NCI-H2227 (cell line): ENCODE measurements at regions not wholly inside any gene's neighbourhood (a gene's known extent, or its start where the extent isn't known, plus 50 kb on each side); places are given as distances from the start of the nearest gene placed in this dataset.

Experiments
- DNase-seq: peaks from one replicate; lab custom pipeline; 2025; ENCODE audit not compliant: unreplicated experiment; lab: John Stamatoyannopoulos, UW

DNA sequence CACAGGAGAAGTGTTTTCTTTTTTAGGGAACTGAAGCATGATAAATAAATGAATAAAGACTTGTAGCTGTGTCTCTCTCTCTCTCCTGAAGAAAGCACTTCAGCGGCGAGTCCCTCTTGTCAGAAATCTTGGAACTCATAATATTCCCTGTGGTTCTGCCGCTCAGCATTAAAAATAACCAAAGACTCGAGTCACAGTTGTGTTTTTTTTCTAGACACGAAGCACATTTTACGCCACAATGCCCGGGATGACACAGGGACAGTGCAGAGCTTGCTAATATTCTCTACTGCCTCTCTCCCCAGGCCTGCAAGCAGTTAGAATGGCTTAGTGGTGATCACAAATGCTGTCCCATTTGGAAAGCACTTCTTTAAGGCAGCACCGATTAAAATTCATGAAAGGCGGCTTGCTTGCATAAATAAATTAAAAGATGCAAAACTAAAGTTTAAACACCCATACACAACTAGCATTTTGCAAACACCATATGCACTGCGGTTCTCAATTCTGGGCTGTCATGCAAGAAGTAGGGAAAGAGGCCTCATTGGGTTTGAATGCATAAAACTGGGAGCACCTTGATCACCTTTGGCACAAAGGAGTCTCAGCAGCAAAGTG lies 597.4 kb downstream of the SOX6 start:
- DNase-seq: no peak

DNA sequence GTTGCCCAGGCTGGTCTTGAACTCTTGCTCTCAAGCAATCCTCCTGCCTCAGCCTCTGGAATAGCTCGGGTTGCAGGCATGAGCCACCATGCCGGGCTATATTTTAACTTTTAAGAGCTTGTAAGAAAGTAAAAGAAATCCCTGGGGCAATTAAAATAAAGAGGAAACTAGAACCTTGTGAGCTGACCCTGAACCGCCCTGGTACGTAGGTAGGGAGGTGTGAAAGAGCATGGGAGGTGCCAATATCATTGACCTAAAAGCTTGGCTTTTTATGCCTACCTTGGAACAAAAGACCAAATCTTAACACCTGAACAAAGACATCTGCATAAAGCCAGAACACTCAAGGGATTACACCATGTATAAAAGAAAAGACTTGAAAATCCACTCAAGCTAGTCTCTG lies 595.1 kb downstream of the SOX6 start:
- no peak for DNase-seq

DNA sequence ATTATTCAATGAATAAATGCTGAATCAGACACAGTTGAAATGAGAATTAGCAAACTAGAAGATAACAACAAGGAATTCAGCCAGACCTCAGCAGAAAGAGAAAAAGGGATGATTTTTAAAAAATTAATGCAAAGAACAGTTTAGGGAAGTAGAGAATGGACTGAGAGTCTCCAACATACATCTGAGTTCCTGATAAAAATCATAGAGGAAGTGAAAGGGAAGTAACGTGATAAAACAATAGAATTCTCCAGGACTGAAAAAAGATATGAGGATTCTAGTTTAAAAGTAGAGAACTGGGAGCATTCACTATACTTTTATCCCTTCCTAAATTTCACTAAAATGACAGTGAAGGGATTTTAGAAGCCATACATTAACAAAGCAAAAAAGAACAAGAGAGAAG lies 592.0 kb downstream of the SOX6 start:
- DNase-seq: no peak

DNA sequence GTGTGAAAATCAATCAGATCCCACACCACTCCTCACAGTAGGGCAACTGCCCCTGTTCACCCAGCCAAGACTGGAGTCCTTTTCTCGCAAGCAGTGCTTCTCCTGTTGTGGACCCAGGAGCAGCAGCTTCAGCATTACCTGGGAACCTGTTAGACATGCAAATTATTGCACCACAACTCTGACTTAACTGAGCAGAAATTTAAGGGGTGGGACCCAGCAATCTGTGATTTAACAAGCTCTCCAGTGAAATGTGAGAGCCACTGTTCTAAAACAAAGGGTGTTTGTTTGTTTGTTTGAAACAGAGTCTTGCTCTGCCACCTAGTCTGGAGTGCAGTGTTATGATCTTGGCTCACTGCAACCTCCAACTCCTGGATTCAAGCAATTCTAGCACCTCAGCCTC lies 591.4 kb downstream of the SOX6 start:
- DNase-seq: no peak

DNA sequence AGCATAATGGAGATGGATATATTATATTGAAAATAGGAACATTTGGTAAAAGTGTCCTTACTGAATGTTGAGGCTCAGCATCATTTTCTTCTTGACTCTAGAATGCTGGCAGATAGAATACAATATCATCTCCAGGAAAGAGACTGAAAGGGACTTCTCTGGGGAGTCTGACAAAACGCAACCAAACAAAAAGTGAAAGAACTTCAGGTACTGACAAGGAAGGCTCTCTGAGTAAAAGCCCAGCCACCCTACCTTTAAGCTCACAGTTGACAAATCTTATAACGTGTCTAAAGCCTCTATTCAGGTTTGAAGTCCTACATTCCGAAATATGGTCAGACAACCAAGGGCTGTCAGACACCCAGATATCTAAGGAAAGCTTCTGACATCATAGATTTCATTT lies 590.8 kb downstream of the SOX6 start:
- no peak for DNase-seq

GRCh38 chr11:15768321-15768720 lies 588.0 kb downstream of the SOX6 start:
- DNase-seq: no peak

DNA sequence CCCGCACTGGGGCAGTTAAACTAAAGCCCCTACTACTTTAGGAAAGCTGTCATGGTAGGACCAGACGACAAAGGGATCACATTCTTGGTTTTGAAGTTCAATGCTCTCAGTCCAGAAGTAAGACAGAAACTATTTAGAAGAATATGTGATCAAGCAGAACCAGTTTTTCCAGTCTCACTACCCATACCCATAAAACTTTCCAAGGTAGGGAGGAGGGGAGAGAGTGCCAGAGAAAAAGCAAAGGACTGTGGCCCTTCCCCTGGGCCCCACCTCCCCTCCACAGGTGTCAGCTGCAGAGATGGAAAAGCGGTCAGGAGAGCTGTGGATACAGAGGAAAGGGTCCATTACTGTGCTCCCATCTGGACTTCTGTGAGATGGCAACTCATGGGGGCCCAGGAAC lies 587.1 kb downstream of the SOX6 start:
- DNase-seq: no peak

DNA sequence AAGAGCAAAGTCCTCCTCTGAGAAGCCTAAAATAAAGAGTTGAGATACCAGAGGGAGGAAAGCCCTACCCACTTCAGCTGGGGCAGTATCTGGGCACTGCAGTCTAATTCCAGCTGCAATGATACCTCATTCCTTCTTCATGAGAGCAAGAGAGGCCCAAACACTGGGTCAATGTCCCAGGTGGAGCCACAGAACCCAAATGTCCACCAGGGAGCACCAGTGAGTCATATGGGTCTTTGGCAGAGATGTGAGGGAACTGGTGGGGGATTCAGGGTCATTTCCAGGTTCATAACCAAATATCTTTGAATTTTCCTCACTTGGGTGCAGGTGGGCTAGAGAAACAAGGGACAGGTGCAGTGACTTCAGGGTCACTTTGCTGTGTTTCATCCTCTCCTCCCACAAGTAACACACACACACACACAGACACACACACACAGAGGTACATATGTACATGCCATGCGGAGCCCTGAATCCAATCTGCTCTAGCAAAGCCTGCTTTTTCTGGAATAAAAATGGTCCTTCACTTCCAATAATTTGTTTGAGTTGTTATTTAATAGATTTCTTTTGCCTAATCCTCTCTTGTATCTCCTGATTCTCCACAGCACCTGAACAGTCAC lies 585.4 kb downstream of the SOX6 start:
- peak; percentile 39 for DNase-seq

GRCh38 chr11:15772547-15772946 lies 583.8 kb downstream of the SOX6 start:
- DNase-seq: no peak

DNA sequence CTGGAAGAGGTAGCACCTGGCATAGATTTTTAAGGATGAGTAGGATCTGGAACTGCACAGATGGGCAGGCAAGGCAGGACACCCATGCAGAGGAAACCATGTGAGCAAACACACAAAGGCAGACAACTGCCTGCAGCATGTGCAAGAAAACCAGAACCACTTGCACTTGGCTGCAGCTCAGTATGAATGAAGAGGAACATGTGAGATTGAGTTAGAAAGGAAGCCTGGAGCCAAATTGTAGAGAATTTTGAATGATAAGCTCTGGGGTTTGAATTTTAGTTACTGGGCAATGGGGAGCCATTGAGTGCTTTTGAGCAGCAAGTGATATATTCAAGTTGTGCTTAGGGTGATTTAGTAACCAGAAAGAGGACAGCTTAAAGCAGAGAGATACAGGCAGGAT lies 583.4 kb downstream of the SOX6 start:
- DNase-seq: no peak

- DNase-seq: no peak
Observed at GRCh38 chr11:15773476-15774387, 582.6 kb downstream of the SOX6 start.

DNA sequence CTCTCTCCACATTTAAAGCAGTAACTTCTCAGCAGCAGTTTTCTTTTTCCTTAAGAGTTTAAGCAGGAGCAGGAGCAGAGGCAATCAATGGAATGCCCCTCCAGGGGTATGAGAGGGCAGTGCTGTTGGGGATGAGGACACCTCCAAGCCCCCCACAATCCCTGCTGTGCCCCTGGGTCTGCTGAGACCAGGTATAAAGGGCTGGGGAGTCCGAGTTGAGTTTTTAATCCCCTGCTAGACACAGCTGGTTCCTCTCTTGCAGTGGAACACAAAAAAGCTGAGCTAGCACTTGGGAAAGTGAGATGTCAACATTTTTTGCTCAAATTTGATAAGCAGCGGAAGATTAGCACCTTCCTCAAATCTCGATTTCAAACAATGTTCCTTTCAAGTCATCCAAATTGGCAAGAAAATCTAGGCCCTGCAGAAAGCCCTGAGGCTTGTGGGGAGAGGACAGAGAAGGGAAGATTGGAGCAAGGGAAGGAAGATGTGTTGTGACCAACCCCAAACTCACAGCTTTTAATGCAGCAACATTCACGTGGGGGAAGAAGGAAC lies 581.9 kb downstream of the SOX6 start:
- DNase-seq: no peak

- DNase-seq: peak; percentile 9
Observed at GRCh38 chr11:15775015-15775541, 581.3 kb downstream of the SOX6 start.

DNA sequence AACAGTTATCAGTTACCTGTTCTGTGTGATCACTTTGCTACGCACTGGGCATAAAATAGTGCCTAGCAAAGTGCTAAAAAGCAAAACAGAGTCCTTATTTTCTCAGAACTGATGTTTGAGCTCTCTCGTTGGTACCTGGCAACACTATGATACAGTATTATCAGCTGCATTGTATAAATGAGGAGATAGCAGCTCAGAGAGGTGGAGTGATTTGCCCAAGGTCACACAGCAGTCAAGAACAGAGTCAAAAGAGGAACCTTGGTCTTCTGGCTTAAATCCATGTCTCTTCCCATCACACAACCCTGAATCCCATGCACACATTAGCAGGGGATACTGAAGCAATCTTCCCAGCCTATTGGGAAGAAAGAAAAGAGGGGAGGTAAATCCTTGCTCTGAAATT lies 580.5 kb downstream of the SOX6 start:
- no peak for DNase-seq

DNA sequence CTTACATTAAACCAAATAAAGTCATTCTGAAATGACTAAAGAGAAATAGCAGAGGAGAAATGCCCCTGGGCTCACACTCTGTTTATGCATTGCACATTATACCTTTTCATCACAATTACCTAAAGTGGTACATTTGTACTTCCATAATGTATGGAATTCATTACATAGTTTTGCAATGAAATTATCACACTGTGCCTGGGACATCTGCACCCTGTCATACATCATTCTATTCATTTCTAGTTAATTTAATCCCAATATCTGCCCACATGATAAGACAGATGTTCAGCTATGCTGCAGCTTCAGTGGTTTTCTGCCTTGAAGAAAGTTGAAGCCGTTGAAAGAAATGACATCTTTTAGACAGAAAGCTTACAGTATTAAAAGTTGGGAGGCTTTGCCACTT lies 580.0 kb downstream of the SOX6 start:
- DNase-seq: no peak

- DNase-seq: no peak
Observed at GRCh38 chr11:15779518-15779917, 576.8 kb downstream of the SOX6 start.

DNA sequence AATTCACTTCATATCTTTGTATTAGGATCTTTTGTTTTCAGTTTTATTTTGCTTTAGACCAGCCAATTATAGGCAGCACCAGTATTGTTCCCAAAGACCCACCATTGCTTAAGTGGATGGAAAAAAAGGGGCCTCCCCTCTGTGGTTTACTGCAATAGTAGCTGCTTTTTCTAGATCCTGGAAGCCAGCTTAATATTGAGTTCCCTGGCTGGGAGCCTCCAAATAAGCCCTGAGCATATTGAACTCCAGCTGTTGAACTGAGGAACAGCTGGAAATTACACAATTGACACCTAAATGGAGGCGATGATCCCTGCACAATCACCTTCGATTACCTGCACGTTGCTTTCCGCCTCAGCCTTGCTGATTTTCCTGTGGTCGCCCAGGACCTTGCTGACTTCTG lies 576.0 kb downstream of the SOX6 start:
- no peak for DNase-seq

DNA sequence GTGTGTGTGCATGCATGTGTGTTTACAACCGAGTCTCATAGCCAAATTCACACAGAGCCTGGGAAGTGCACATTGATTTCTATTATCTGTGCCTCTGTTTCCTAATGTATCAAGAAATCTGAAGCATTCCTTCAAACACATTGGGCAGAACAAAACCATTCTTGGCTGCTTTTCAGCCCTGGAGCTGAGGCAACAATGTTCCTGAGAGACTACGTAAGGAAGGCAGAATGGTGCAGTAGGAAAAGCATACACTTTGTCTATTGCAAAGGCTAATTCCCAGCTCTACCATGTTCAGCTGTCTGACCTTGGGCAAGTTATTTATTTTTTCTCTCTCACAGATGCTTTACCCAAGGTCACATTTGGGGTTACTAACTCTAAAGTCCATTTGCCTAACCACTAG lies 575.5 kb downstream of the SOX6 start:
- no peak for DNase-seq

GRCh38 chr11:15783619-15784018 lies 572.7 kb downstream of the SOX6 start:
- DNase-seq: no peak

GRCh38 chr11:15793043-15793996 lies 563.0 kb downstream of the SOX6 start:
- DNase-seq: no peak
